NT2/D1 (cell line): ENCODE measurements at regions not wholly inside any gene's neighbourhood (a gene's known extent, or its start where the extent isn't known, plus 50 kb on each side); places are given as distances from the start of the nearest gene placed in this dataset.

Source experiments
- SUZ12 ChIP-seq: IDR thresholded peaks from 2 replicates; pipeline ENCODE4 v1.6.1; 2011; ENCODE audit not compliant: insufficient read length, insufficient read depth; ENCODE audit errors: extremely low read depth
- YY1 ChIP-seq: IDR thresholded peaks from 2 replicates; pipeline ENCODE4 v1.6.1; 2011; ENCODE audit not compliant: insufficient read length, insufficient read depth

DNA sequence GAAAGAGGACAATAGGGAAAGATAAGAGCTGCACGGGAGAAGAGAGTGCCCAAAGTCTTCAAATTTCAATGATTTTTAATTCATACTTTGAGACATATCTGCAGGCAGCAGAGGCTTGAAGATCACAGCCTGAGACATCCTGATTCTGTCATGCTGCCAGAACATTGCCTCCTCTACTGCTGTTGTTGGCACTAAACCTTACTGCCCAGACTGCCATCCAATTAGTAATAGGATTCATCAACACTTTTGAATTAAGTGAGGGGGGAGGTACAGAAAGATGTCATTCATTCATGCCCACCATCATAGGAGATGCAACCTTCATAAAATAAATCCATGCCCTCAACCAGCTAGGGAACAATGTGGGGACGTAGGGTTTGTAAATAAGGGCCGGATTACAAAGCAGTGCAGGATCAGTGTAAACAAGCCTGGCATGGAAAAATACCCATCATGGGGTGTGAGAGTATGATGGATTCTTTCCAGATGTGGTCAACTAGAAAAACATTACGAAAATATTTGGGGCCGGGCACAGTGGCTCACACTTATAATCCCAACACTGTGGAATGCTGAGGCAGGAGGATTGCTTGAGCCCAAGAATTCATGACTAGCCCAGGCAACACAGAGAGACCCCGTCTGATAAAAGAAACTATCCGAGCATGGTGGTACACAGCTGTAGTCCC is 122.1 kb upstream of the DAPK1 start:
- no peak for TF ChIP-seq SUZ12
- TF ChIP-seq YY1 = no peak
